Parathyroid adenoma (tissue), 2 donors: ENCODE measurements at regions not wholly inside any gene's neighbourhood (a gene's known extent, or its start where the extent isn't known, plus 50 kb on each side); places are given as distances from the start of the nearest gene placed in this dataset.

Experiments
- H2AFZ ChIP-seq: fragments of 300-600 bp; sonication (generic); one replicate; pipeline ENCODE4 v1.7.0; 2017; ENCODE audit warnings: antibody characterized with exemption, mild to moderate bottlenecking
- H3K27ac ChIP-seq: fragments of 300-600 bp; sonication (generic); one replicate; pipeline ENCODE4 v1.7.0; 2017
- H3K27me3 ChIP-seq: fragments of 300-600 bp; sonication (generic); one replicate; pipeline ENCODE4 v1.7.0; 2017; ENCODE audit warnings: low read length; ENCODE audit not compliant: control insufficient read depth, insufficient read depth
- H3K36me3 ChIP-seq: fragments of 300-600 bp; sonication (generic); one replicate; pipeline ENCODE4 v1.7.0; 2017; ENCODE audit warnings: low read length; ENCODE audit not compliant: control insufficient read depth, insufficient read depth
- H3K4me1 ChIP-seq: fragments of 300-600 bp; sonication (generic); one replicate; pipeline ENCODE4 v1.7.0; 2017; ENCODE audit warnings: control low read depth
- H3K4me2 ChIP-seq: fragments of 300-600 bp; sonication (generic); one replicate; pipeline ENCODE4 v1.7.0; 2017; ENCODE audit warnings: low read length
- H3K4me3 ChIP-seq: fragments of 300-600 bp; sonication (generic); one replicate; pipeline ENCODE4 v1.7.0; 2017; ENCODE audit warnings: low read depth, low read length
- H3K79me2 ChIP-seq: fragments of 300-600 bp; sonication (generic); one replicate; pipeline ENCODE4 v1.7.0; 2017; ENCODE audit warnings: control low read depth
- H3K9ac ChIP-seq: fragments of 300-600 bp; sonication (generic); one replicate; pipeline ENCODE4 v1.7.0; 2017; ENCODE audit warnings: mild to moderate bottlenecking
- H3K9me3 ChIP-seq: fragments of 300-600 bp; sonication (generic); one replicate; pipeline ENCODE4 v1.7.0; 2017; ENCODE audit warnings: low read length; ENCODE audit not compliant: control insufficient read depth
- CTCF ChIP-seq: fragments of 300-600 bp; sonication (generic); IDR thresholded peaks from one replicate; pipeline ENCODE4 v1.7.0; 2017; ENCODE audit warnings: antibody characterized with exemption, mild to moderate bottlenecking
- donor health status: primary hyperparathyroidism.

- Histone ChIP-seq H3K4me3 (no peak overlapping the region), H3K4me1 (no peaks in the 10 kb centered on the region), H3K9ac (no peak overlapping the region), H2AFZ (peak overlapping the region; percentile 9), H3K9me3 (no peaks in the 10 kb centered on the region), H3K27me3 (no peaks in the 10 kb centered on the region), H3K79me2 (no peaks in the 10 kb centered on the region), H3K36me3 (no peaks in the 10 kb centered on the region), H3K27ac (no peak overlapping the region), H3K4me2 (no peak overlapping the region)
- TF ChIP-seq CTCF, result no peak
Observed at GRCh38 chr6:141484711-141485110, 648.0 kb upstream of the GJE1 start.

DNA sequence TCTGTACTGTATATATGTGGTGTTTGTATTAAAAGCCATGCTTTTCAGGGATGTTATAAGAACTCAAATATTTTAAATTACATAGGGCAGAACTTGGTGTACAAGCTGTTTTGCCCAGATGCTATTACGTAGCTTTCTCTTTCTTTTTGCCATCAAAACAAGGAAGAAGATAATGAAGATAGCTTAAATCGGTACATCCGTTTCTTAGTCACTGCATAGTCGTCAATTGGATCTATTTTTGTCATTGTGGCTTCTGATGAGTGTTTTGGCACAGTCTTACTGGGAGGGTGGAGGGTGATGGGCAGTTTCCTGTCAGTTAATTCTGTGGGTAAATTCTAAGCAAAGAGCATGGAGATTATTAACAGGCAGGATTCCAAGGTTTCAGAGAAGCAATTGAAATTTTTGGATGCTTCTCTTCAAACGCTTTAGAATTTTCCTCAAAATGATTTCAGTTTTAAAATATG, 649.1 kb upstream of the GJE1 start:
- Histone ChIP-seq H3K36me3 (no peaks in the 10 kb centered on the region), H3K27me3 (no peaks in the 10 kb centered on the region), H3K4me2 (peak overlapping the region; percentile 27), H3K27ac (no peak overlapping the region), H3K9ac (no peak overlapping the region), H3K4me1 (no peaks in the 10 kb centered on the region), H3K79me2 (no peaks in the 10 kb centered on the region), H3K4me3 (peak overlapping the region; percentile 0), H3K9me3 (no peaks in the 10 kb centered on the region), H2AFZ (no peak overlapping the region)
- TF ChIP-seq CTCF, result no peak

DNA sequence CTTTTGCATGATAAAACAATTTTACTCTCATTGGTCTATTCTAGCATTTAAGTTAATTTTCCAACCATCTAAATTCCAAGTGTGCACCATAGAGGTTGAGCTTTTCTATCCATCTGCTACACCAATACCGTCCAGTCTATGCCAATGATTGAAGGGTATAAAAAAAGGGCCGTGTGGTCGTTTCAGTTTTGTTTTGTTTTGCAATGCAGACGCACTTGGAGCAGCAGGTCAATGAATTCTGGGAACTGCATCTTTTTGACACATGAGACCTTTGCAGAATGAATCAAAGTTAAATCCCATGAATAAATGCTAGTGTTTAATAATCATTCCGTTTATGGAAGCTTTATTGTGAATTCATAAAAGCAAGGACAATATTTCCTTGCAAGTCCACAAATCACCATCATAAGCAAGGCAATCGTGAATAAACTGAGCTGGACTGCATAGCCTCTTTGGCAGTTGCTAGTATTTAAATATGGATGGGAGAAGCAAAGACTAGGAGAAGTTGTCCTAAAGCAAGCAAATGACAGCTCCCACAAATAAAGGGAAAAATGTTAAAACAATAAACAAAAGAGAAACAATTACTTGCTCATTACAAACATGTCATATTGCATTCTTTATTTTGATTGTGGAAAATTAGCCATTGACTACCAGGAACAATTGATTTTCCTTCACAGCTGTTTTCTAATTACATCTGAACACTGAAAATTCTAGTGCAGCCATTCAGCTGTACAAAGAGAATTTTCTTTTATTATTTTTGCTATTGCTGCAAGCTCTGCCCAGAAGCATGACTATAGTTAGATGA, 649.7 kb upstream of the GJE1 start:
- H3K4me2 ChIP-seq, result peak overlapping the region; percentile 27
- no peak overlapping the region for H3K9ac ChIP-seq
- TF ChIP-seq CTCF, result no peak
- H3K79me2 ChIP-seq, result no peaks in the 10 kb centered on the region
- peak overlapping the region; percentile 0 for H3K4me3 ChIP-seq
- H3K27me3 ChIP-seq, result no peaks in the 10 kb centered on the region
- H2AFZ ChIP-seq, result no peak overlapping the region
- no peaks in the 10 kb centered on the region for H3K36me3 ChIP-seq
- no peaks in the 10 kb centered on the region for H3K9me3 ChIP-seq
- H3K4me1 ChIP-seq, result no peaks in the 10 kb centered on the region
- no peak overlapping the region for H3K27ac ChIP-seq

GRCh38 chr6:141475259-141475658, 657.5 kb upstream of the GJE1 start:
- no peak overlapping the region for H3K4me2 ChIP-seq
- H3K4me3 ChIP-seq, result no peak overlapping the region
- no peaks in the 10 kb centered on the region for H3K79me2 ChIP-seq
- no peak overlapping the region for H3K9ac ChIP-seq
- H3K27ac ChIP-seq, result no peak overlapping the region
- no peaks in the 10 kb centered on the region for H3K4me1 ChIP-seq
- H3K36me3 ChIP-seq, result no peaks in the 10 kb centered on the region
- no peak overlapping the region for H2AFZ ChIP-seq
- no peaks in the 10 kb centered on the region for H3K9me3 ChIP-seq
- TF ChIP-seq CTCF, result no peak
- no peaks in the 10 kb centered on the region for H3K27me3 ChIP-seq
